ENCODE measurements at regions not wholly inside any gene's neighbourhood (a gene's known extent, or its start where the extent isn't known, plus 50 kb on each side); places are given as distances from the start of the nearest gene placed in this dataset.

- no peak for DNase-seq
Observed at GRCh38 chr20:60132162-60132826, 174.1 kb downstream of the CDH26 start.

GRCh38 chr20:60132827-60133670 is 174.8 kb downstream of the CDH26 start:
- no peak for DNase-seq

GRCh38 chr20:60135276-60135675 is 177.1 kb downstream of the CDH26 start:
- DNase-seq: no peak

- DNase-seq: no peak
Observed at GRCh38 chr20:60136645-60137401, 178.6 kb downstream of the CDH26 start.

GRCh38 chr20:60137657-60138245 is 179.5 kb downstream of the CDH26 start:
- DNase-seq: peak; percentile 13

- peak; percentile 35 for DNase-seq
Observed at GRCh38 chr20:60138256-60139220, 180.3 kb downstream of the CDH26 start.

- DNase-seq: no peak
Observed at GRCh38 chr20:60139663-60140446, 181.6 kb downstream of the CDH26 start.

GRCh38 chr20:60142587-60142986 is 184.4 kb downstream of the CDH26 start:
- no peak for DNase-seq

- DNase-seq: no peak
Observed at GRCh38 chr20:60143261-60143842, 185.1 kb downstream of the CDH26 start.

- DNase-seq: no peak
Observed at GRCh38 chr20:60144404-60144803, 186.2 kb downstream of the CDH26 start.

GRCh38 chr20:60144974-60145527 is 186.8 kb downstream of the CDH26 start:
- no peak for DNase-seq

- no peak for DNase-seq
Observed at GRCh38 chr20:60147004-60147403, 188.8 kb downstream of the CDH26 start.

- no peak for DNase-seq
Observed at GRCh38 chr20:60148885-60149284, 190.7 kb downstream of the CDH26 start.

GRCh38 chr20:60152792-60153191 is 194.6 kb downstream of the CDH26 start:
- DNase-seq: no peak

GRCh38 chr20:60160451-60161145 is 202.4 kb downstream of the CDH26 start:
- no peak for DNase-seq

- no peak for DNase-seq
Observed at GRCh38 chr20:60167812-60168211, 209.6 kb downstream of the CDH26 start.

- no peak for DNase-seq
Observed at GRCh38 chr20:60168963-60169362, 210.7 kb downstream of the CDH26 start.

- DNase-seq: no peak
Observed at GRCh38 chr20:60170116-60170515, 211.9 kb downstream of the CDH26 start.

GRCh38 chr20:60171313-60171712 is 213.1 kb downstream of the CDH26 start:
- no peak for DNase-seq

- DNase-seq: no peak
Observed at GRCh38 chr20:60171738-60172137, 213.5 kb downstream of the CDH26 start.
